HepG2 (cell line): ENCODE measurements at regions not wholly inside any gene's neighbourhood (a gene's known extent, or its start where the extent isn't known, plus 50 kb on each side); places are given as distances from the start of the nearest gene placed in this dataset.
A peak's percentile ranks its signal among the peaks of the same experiment; 100 is the strongest.

ENCODE experiments used
- DNMT1 ChIP-seq: sonication (generic); formaldehyde crosslinking; IDR thresholded peaks from 2 replicates; pipeline ENCODE4 v1.5.1; 2020; ENCODE audit warnings: mild to moderate bottlenecking, missing genetic modification reagents
- DR1 ChIP-seq: sonication (generic); formaldehyde crosslinking; IDR thresholded peaks from 2 replicates; pipeline ENCODE4 v1.8.0; 2021; ENCODE audit warnings: mild to moderate bottlenecking, missing genetic modification reagents, inconsistent platforms
- MEIS1 ChIP-seq: sonication (generic); formaldehyde crosslinking; IDR thresholded peaks from 2 replicates; pipeline ENCODE4 v1.9.0; 2021; ENCODE audit warnings: mild to moderate bottlenecking, missing genetic modification reagents, moderate library complexity, borderline replicate concordance
- MXD3 ChIP-seq: IDR thresholded peaks from 2 replicates; pipeline ENCODE4 v1.6.1; 2016; ENCODE audit warnings: mild to moderate bottlenecking, missing biosample characterization, missing genetic modification reagents
- NCOA5 ChIP-seq: sonication (generic); formaldehyde crosslinking; IDR thresholded peaks from 2 replicates; pipeline ENCODE4 v1.4.0; 2020; ENCODE audit warnings: missing genetic modification reagents
- POGZ ChIP-seq: sonication (generic); formaldehyde crosslinking; IDR thresholded peaks from 2 replicates; pipeline ENCODE4 v1.4.0; 2020; ENCODE audit warnings: mild to moderate bottlenecking, missing genetic modification reagents
- POLR2AphosphoS5 ChIP-seq: IDR thresholded peaks from 2 replicates; pipeline ENCODE4 v1.6.1; 2012; ENCODE audit warnings: low read depth, low read length
- RXRB ChIP-seq: IDR thresholded peaks from 2 replicates; pipeline ENCODE4 v1.6.1; 2016; ENCODE audit warnings: borderline replicate concordance, missing genetic modification reagents, missing compliant biosample characterization
- SNAPC5 ChIP-seq: sonication (generic); formaldehyde crosslinking; IDR thresholded peaks from 2 replicates; pipeline ENCODE4 v1.8.1; 2023; ENCODE audit warnings: mild to moderate bottlenecking, missing genetic modification reagents, borderline replicate concordance
- SP140L ChIP-seq: sonication (generic); formaldehyde crosslinking; IDR thresholded peaks from 2 replicates; pipeline ENCODE4 v1.4.0; 2020; ENCODE audit warnings: missing genetic modification reagents, borderline replicate concordance
- SP5 ChIP-seq: IDR thresholded peaks from 2 replicates; pipeline ENCODE4 v1.6.1; 2016; ENCODE audit warnings: low read depth, borderline replicate concordance
- TOPORS ChIP-seq: sonication (generic); formaldehyde crosslinking; IDR thresholded peaks from 2 replicates; pipeline ENCODE4 v1.8.0; 2023; ENCODE audit warnings: mild to moderate bottlenecking, missing genetic modification reagents
- YEATS2 ChIP-seq: sonication (generic); formaldehyde crosslinking; IDR thresholded peaks from 2 replicates; pipeline ENCODE4 v1.4.0; 2020; ENCODE audit warnings: missing genetic modification reagents, borderline replicate concordance
- ZBTB43 ChIP-seq: sonication (generic); formaldehyde crosslinking; conservative IDR thresholded peaks from 2 replicates; pipeline ENCODE4 v1.4.0; 2020; ENCODE audit warnings: missing genetic modification reagents
- ZNF205 ChIP-seq: IDR thresholded peaks from 2 replicates; pipeline ENCODE4 v1.6.1; 2018; ENCODE audit warnings: missing biosample characterization, missing genetic modification reagents
- ZNF34 ChIP-seq: sonication (generic); formaldehyde crosslinking; IDR thresholded peaks from 2 replicates; pipeline ENCODE4 v1.4.0; 2020; ENCODE audit warnings: mild to moderate bottlenecking, missing genetic modification reagents, borderline replicate concordance
- ZNF646 ChIP-seq: sonication (generic); formaldehyde crosslinking; IDR thresholded peaks from 2 replicates; pipeline ENCODE4 v1.9.0; 2021; ENCODE audit warnings: mild to moderate bottlenecking, missing genetic modification reagents
- ZNF720 ChIP-seq: sonication (generic); formaldehyde crosslinking; IDR thresholded peaks from 2 replicates; pipeline ENCODE4 v1.4.0; 2020; ENCODE audit warnings: missing genetic modification reagents
- ZNF775 ChIP-seq: sonication (generic); formaldehyde crosslinking; IDR thresholded peaks from 2 replicates; pipeline ENCODE4 v1.4.0; 2020; ENCODE audit warnings: missing genetic modification reagents, mild to moderate bottlenecking, moderate library complexity, borderline replicate concordance
- ZNF816 ChIP-seq: sonication (generic); formaldehyde crosslinking; IDR thresholded peaks from 2 replicates; pipeline ENCODE4 v1.8.0; 2022; ENCODE audit warnings: missing genetic modification reagents, mild to moderate bottlenecking, borderline replicate concordance
- ZSCAN22 ChIP-seq: sonication (generic); formaldehyde crosslinking; IDR thresholded peaks from 2 replicates; pipeline ENCODE4 v1.4.0; 2020; ENCODE audit warnings: mild to moderate bottlenecking, missing genetic modification reagents
- TF ChIP-seq, protein P1 (sequence below): sonication (generic); formaldehyde crosslinking; IDR thresholded peaks from 2 replicates; pipeline ENCODE4 v1.4.0; 2020; ENCODE audit warnings: missing genetic modification reagents, low read depth, mild to moderate bottlenecking, borderline replicate concordance

- TF ChIP-seq ZNF646 (no peak), NCOA5 (CRISPR knock-in tag) (no peak), POGZ (CRISPR knock-in tag) (peak; percentile 87), ZBTB43 (CRISPR knock-in tag) (peak; percentile 74; the same call in 1 of the 2 replicates), ZNF205 (no peak), ZSCAN22 (CRISPR knock-in tag) (no peak), DR1 (no peak), SP5 (CRISPR knock-in tag) (peak; percentile 25; the same call in 1 of the 2 replicates), ZNF34 (CRISPR knock-in tag) (peak; percentile 42; the same call in 1 of the 2 replicates), DNMT1 (CRISPR knock-in tag) (no peak), ZNF816 (CRISPR knock-in tag) (no peak; the same call in 1 of the 2 replicates), MXD3 (CRISPR knock-in tag) (no peak), POLR2AphosphoS5 (no peak), SP140L (CRISPR knock-in tag) (peak; percentile 49; the same call in 1 of the 2 replicates), YEATS2 (CRISPR knock-in tag) (peak; percentile 34; the same call in 1 of the 2 replicates), TOPORS (CRISPR knock-in tag) (no peak), MEIS1 (peak; percentile 95), SNAPC5 (CRISPR knock-in tag) (no peak), ZNF775 (CRISPR knock-in tag) (no peak), RXRB (CRISPR knock-in tag) (peak; percentile 89), ZNF720 (no peak)
- TF ChIP-seq, protein P1, sequence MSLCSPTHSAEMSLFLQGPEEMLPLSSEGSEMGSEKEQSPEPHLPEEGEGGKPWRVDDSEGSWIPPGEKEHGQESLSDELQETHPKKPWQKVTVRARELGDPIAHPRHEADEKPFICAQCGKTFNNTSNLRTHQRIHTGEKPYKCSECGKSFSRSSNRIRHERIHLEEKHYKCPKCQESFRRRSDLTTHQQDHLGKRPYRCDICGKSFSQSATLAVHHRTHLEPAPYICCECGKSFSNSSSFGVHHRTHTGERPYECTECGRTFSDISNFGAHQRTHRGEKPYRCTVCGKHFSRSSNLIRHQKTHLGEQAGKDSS: peak; percentile 86; the same call in 1 of the 2 replicates
Measured at GRCh38 chr2:172339371-172340010, 87.9 kb upstream of the ITGA6 start (continued).
